Activated CD4-positive, alpha-beta T cell treated with anti-CD3 and anti-CD28 coated beads for 36 hours (primary cell): ENCODE measurements at regions not wholly inside any gene's neighbourhood (a gene's known extent, or its start where the extent isn't known, plus 50 kb on each side); places are given as distances from the start of the nearest gene placed in this dataset.
A peak's percentile ranks its signal among the peaks of the same experiment; 100 is the strongest.

Experiments
- ATAC-seq: fragments of 200-7000 bp; cut with Tn5 transposase; one replicate; pipeline ENCODE4 v1.10.0; 2021; ENCODE audit warnings: mild to moderate bottlenecking, moderate library complexity
- CTCF ChIA-PET: fragments of 350-600 bp; sonication (Branson Sonifier 250); formaldehyde crosslinking; loops from one replicate; lab custom pipeline; 2021; ENCODE audit warnings: antibody characterized with exemption; lab: Charles Lee
- POLR2A ChIA-PET: fragments of 350-600 bp; sonication (Branson Sonifier 250); formaldehyde crosslinking; loops from one replicate; lab custom pipeline; 2021; ENCODE audit warnings: antibody characterized with exemption, inconsistent platforms; lab: Charles Lee
- DNase-seq: peaks from one replicate; pipeline ENCODE4 v3.0.0-alpha.2; 2020
- H3K27ac Mint-ChIP-seq: one replicate; pipeline ENCODE4 v1.8.0; 2021; ENCODE audit warnings: mixed read lengths
- H3K27me3 Mint-ChIP-seq: one replicate; pipeline ENCODE4 v1.8.0; 2021; ENCODE audit warnings: mixed read lengths
- H3K36me3 Mint-ChIP-seq: one replicate; pipeline ENCODE4 v1.8.0; 2021; ENCODE audit warnings: low read depth, mixed read lengths
- H3K4me1 Mint-ChIP-seq: one replicate; pipeline ENCODE4 v1.8.0; 2021; ENCODE audit warnings: mixed read lengths
- H3K4me3 Mint-ChIP-seq: one replicate; pipeline ENCODE4 v1.8.0; 2021; ENCODE audit warnings: mild to moderate bottlenecking, moderate library complexity, mixed read lengths
- H3K9me3 Mint-ChIP-seq: one replicate; pipeline ENCODE4 v1.8.0; 2021; ENCODE audit warnings: low read depth, mixed read lengths
- intact Hi-C, 2 experiments: fragments of 100-400 bp; cut with DNase I in 1 of 2; cut with micrococcal nuclease in 1 of 2; formaldehyde crosslinking; loops; one replicate each; pipeline versions ENCODE4 v1.14.2 to v1.15.1; 2022 to 2024; cut with DNase I, micrococcal nuclease

DNA sequence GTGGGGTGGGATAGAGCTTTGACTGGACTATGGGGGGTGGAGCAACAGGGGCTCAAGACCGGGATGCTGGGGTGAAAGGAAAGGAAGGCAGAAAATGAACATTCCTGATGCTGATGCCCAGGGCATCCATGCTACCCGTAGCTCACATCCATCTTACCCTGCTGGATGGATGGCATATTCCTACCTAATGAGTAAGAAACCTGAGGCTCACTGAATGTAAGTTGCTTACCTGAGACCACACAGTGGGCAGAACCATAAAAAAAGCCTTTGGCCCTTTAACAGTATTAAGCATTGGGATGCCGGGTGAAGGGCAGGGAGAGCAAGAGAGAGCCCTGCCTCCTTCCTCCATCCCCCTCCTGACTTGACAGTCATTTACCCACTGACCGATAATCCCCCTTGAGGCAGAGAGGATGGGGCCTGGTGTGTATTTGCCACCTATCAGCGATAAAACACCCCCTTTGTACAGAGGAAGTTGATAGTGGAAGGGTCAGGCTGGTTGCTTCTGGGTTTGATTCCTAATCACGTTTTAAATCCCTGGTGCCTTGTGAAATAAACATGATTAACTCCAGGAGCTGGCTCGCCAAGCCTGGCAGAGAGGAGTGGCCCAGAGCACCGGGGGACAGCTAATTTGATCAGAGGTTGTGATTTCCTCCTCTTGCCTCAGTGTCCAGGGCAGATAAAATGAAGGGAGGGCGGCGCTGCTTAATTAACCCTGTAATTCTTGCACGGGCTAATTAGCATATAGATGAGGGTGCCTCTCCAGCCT, 105.9 kb upstream of the HS6ST1 start:
- ChIA-PET CTCF (no interaction called here), POLR2A (no interaction called here)
- DNase-seq (no peak), ATAC-seq (no peak)
- intact Hi-C loops, result no loop called here
- peaks cover 5% of the 10 kb centered on the region for H3K27me3 Mint-ChIP-seq
- H3K27ac Mint-ChIP-seq, result no peak overlapping the region
- H3K36me3 Mint-ChIP-seq, result no peaks in the 10 kb centered on the region
- H3K9me3 Mint-ChIP-seq, result peaks cover 10% of the 10 kb centered on the region
- H3K4me3 Mint-ChIP-seq, result no peak overlapping the region
- no peaks in the 10 kb centered on the region for H3K4me1 Mint-ChIP-seq

DNA sequence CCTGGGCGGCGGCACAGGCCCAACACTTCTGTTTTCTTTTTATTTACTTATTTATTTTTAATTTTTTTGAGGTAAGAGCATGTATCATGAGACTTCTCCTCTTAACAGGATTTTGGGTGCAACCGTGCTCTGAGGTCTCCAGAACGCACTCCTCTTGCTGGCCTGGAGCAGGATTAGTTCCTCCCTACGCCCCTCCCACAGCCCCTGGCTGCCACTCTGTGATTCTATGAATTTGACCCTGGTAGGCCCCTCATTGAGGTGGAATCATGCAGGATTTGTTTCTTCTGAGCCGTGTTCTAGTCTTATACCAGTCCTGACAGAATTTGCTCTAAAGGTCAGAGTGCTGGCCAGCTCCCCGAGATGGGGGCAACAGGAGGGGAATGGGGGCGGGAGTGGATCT, 106.5 kb upstream of the HS6ST1 start:
- intact Hi-C loops, result no loop called here
- no peak for DNase-seq
- Mint-ChIP-seq H3K27ac (no peak overlapping the region), H3K9me3 (peaks cover 9% of the 10 kb centered on the region), H3K36me3 (no peaks in the 10 kb centered on the region), H3K4me3 (no peak overlapping the region), H3K4me1 (no peaks in the 10 kb centered on the region), H3K27me3 (peaks cover 7% of the 10 kb centered on the region)
- ChIA-PET CTCF (no interaction called here), POLR2A (no interaction called here)
- no peak for ATAC-seq

DNA sequence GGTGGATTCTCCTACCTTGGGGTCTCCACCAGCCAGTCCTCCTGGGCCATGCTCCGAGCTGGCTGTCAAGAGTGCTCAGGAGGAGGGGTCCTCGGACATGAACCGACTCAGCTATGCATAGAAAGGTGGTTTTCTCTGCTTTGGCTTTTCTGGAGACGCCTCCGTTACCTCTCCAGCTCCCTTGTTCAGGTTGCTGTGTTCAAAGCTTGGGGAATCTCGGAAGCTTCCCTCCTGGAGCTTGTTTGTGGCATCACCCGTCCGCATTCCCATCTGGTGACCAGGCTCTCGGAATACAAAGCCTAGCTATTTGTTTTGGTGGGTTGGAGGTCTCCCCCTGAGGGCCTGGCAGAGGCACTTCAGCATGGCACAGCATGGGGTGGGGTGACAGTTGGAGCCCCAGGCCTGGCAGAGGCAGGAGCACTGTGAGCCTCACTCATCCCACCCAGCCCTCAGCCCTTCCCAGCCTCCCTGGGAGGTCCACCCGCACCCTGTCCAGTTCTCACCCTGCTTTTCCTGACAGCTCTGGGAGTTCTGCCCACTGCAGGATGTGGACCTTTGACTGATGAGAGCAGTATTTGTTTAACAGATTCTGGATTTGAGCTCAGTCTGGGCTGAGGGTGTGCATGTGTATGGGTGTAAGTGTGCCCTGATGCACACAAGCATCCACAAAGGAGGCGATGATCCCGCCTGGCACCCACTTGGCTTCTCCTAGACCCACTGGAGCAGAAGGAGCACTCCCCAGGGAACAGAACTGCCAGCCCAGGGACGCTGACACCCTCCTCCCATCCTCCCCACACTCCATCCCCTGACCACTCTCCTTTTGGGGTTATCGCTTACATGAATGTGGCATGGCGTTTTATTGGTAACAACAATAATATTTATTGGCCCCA, 107.3 kb upstream of the HS6ST1 start:
- Mint-ChIP-seq H3K4me3 (no peak overlapping the region), H3K27me3 (peaks cover 7% of the 10 kb centered on the region)
- CTCF ChIA-PET, result no interaction called here

DNA sequence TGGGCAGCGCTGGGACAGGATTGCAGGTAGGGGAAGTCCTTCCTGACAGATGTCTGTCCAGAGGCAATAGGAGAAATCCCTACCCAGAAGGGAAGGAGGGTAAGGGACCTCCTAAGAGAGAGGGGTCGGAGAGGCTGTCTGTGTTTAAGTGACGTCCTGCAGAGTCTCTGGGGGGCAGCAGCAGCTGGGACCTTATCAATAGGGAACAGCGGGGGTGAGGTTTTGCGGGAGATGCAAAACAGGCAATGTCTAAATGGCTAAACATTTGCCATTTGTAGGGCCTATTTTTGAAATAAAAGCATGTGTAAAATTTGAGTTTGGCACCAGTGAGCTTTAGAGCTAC, 108.7 kb upstream of the HS6ST1 start:
- H3K4me3 Mint-ChIP-seq, result no peak overlapping the region
- ChIA-PET POLR2A (no interaction called here), CTCF (interaction anchor here (0.7 kb wide), 1 partner anchor 193 kb away, joined by 3 read pairs; no protein-coding TSS in a partner anchor)

More for the DNA sequence above, 107.3 kb upstream of the HS6ST1 start:
- Mint-ChIP-seq H3K36me3 (no peaks in the 10 kb centered on the region), H3K9me3 (peaks cover 12% of the 10 kb centered on the region), H3K27ac (no peak overlapping the region), H3K4me1 (no peaks in the 10 kb centered on the region)
- no peak for ATAC-seq
- peak; percentile 1 for DNase-seq
- POLR2A ChIA-PET, result no interaction called here
- intact Hi-C loops, result no loop called here

DNA sequence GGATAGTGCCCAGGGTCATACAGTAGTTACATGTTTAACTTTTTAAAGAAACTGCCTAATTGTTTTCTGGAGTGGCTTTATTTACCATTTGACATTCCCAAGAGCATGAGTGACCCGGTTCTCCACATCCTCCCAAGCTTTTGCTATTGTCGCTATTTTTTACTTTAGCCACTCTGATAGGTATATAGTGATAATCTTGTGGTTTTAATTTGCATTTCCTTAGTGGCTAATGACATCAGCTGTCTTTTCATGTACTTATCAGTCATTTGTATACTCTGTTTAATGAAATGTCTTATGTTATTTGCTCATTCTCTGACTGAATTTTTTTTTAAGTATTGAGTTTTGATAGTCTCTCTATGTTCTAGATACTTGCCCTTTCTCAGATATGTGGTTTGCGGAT, 109.7 kb upstream of the HS6ST1 start:
- Mint-ChIP-seq H3K4me3 (no peak overlapping the region), H3K27ac (no peak overlapping the region), H3K9me3 (peaks cover 15% of the 10 kb centered on the region), H3K36me3 (no peaks in the 10 kb centered on the region), H3K4me1 (no peaks in the 10 kb centered on the region), H3K27me3 (peaks cover 10% of the 10 kb centered on the region)
- DNase-seq (no peak), ATAC-seq (no peak)
- intact Hi-C loops, result no loop called here
- ChIA-PET POLR2A (no interaction called here), CTCF (no interaction called here)

More for the DNA sequence above, 108.7 kb upstream of the HS6ST1 start:
- no peak for DNase-seq
- Mint-ChIP-seq H3K27me3 (peaks cover 7% of the 10 kb centered on the region), H3K9me3 (peaks cover 12% of the 10 kb centered on the region), H3K4me1 (no peaks in the 10 kb centered on the region), H3K36me3 (no peaks in the 10 kb centered on the region), H3K27ac (no peak overlapping the region)
- intact Hi-C loops, result no loop called here
- ATAC-seq, result no peak

DNA sequence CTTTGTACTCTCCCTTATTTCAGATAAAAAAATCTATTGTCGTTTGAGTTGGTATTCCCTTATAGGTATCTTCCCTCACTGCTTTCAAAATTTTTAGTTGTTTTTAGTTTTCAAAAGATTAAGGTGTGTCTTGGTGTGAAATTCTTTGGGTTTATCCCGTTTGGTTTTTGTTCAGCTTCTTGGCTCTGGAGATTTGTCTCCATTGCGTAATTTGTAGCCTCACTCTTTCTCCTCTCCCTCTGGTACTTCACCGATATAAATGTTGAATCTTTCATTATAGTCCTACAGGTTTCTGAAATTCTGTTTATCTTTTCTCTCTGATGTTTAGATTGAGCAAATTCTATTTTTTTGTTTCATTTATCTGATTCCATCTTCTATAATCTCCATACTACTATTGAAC, 113.8 kb upstream of the HS6ST1 start:
- DNase-seq (no peak), ATAC-seq (no peak)
- intact Hi-C loops, result no loop called here
- no peak overlapping the region for H3K27ac Mint-ChIP-seq
- H3K9me3 Mint-ChIP-seq, result peaks cover 15% of the 10 kb centered on the region
- H3K36me3 Mint-ChIP-seq, result no peaks in the 10 kb centered on the region
- H3K27me3 Mint-ChIP-seq, result peaks cover 19% of the 10 kb centered on the region
- no peak overlapping the region for H3K4me3 Mint-ChIP-seq
- ChIA-PET POLR2A (no interaction called here), CTCF (no interaction called here)
- no peaks in the 10 kb centered on the region for H3K4me1 Mint-ChIP-seq

DNA sequence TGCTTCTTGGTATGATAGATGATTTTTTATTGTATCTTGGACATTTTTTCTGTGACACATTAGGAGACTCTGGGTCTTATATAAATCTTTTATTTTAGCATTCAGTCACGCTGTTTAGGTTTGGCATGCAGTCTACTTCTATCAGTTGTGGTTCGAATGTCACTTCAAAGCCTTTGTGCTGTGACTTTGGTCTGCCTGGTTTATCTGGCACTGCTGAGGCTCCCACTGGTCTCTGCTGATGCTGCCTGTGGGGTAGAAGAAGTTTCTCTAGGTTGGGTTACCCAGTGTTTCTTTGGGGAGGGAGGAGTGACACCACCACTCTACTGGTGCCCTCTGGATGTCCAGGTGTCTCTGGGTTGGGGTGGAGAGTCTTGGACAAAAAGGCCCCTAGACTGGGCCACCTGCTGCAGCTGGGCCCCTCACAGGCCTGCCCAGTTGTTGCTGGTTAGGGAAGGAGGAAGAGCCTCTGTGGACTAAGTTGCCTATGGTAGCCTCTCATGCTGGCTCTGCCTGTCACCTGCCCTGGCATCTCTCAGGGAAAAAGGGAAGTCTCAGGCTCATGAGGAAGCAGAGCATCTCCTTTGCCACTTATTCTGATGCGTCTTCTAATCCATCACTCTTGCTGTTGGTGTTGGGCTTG, 115.4 kb upstream of the HS6ST1 start:
- Mint-ChIP-seq H3K36me3 (no peaks in the 10 kb centered on the region), H3K9me3 (peaks cover 13% of the 10 kb centered on the region), H3K4me3 (no peak overlapping the region), H3K27ac (no peak overlapping the region), H3K4me1 (no peaks in the 10 kb centered on the region), H3K27me3 (peaks cover 20% of the 10 kb centered on the region)
- ChIA-PET CTCF (no interaction called here), POLR2A (no interaction called here)
- ATAC-seq (no peak), DNase-seq (no peak)
- intact Hi-C loops, result no loop called here

DNA sequence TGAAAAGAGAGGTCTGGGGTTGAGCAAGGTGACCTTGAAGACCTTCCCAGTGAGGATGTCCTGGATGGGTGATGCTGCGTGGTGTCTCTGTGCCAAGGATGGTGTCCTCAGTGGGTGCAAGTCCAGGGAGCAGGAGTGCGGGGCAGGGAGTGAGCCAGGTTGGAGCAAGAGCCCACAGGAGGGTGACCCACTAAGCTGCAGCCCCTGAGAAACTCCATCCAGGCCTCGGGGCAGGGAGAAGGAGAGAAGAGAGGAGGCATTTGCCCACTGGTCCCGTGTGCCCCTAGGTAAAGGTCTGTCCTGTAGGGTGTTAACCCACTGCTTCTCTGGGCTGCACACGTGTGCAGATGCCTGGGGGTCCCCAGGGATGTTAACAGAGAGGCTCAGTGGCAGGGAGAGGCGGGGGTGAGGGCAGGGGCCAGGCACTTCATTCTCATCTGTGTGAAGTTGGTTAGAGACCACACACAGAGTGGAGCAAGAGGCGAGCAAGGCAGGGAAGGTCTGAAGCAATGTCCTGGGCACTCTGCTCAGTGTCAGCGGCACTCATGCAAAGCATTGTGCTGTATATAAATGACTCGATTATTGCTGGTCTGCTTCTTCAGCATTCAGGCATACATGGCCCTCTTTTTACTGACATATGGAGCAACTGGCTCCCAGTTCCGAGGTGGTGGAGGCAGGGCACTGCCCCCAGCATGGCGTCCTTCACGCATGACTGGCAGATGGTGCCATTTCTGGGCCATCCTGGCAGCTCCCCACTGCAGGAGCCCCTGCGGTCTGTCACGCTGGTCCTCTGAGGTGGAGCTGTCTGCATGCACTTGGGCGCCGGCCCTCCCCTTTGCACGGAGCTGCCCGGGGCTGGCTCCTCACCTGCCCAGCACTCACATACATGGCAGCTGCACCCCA, 117.2 kb upstream of the HS6ST1 start:
- Mint-ChIP-seq H3K27ac (no peak overlapping the region), H3K27me3 (peaks cover 15% of the 10 kb centered on the region), H3K4me1 (no peaks in the 10 kb centered on the region), H3K4me3 (no peak overlapping the region), H3K36me3 (no peaks in the 10 kb centered on the region), H3K9me3 (peaks cover 3% of the 10 kb centered on the region)
- DNase-seq (no peak), ATAC-seq (no peak)
- intact Hi-C loops, result no loop called here
- POLR2A ChIA-PET, result no interaction called here
- CTCF ChIA-PET, result no interaction called here

DNA sequence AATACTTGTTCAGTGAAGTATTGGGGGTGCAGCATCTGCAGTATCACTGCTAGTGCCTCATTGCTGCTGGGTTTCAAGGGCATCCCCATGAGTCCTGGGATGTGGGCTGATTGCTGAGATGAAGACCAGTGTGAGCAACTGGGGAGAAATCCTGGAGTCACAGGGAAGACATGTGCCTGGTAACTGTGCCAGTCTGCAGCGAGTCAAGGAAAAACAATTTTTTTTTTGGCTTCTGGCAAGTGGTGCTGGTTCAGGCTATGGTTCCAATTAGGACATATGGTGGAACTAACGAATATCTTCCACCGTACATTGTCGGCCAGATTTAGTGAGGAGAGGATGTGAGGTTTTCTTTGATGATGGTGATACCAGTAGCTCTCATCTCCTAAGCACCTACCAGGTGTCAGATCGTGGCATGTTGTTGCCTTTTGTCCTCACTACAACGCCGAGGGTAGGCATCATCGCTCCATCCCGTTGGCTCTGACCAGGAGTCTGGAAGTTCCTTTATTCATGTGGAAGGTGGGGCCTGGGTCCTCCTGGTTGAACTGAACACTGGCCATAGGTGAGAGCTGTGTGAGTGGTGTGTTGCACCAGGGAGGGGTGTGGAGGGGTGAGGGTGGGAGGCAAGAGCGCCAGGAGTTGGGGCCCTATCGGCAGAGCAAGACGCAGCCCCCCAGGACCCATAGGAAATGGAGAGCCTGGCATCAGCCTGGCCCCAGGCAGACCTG, 118.0 kb upstream of the HS6ST1 start:
- no peak for DNase-seq
- intact Hi-C loops, result no loop called here
- H3K27me3 Mint-ChIP-seq, result peaks cover 15% of the 10 kb centered on the region
- H3K9me3 Mint-ChIP-seq, result peaks cover 3% of the 10 kb centered on the region
- no peak for ATAC-seq
- CTCF ChIA-PET, result interaction anchor here (0.6 kb wide), 1 partner anchor 584 kb away, joined by 3 read pairs; no protein-coding TSS in a partner anchor
- H3K4me3 Mint-ChIP-seq, result no peak overlapping the region
- H3K36me3 Mint-ChIP-seq, result no peaks in the 10 kb centered on the region
- H3K4me1 Mint-ChIP-seq, result no peaks in the 10 kb centered on the region
- POLR2A ChIA-PET, result no interaction called here
- no peak overlapping the region for H3K27ac Mint-ChIP-seq

DNA sequence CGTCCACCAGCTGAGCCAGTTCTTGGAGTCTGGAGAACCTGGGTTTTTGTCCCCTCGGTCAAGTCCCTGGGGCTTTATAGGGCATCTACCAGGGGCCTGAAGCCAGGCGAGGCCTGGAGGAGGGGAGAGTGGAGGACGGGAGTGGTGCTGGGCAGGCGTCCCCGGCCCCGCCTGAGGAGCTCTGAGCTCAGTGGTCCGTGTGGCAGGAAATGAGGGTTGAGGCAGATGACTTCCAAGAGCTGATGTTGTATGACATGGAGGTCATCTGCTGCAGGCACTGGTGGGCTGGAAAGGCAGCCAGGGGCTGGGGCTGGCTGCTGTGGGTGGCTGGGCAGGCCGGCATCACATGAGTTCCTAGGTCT, 118.5 kb upstream of the HS6ST1 start:
- ChIA-PET POLR2A (no interaction called here), CTCF (interaction anchor here (0.6 kb wide), 1 partner anchor 584 kb away, joined by 3 read pairs; no protein-coding TSS in a partner anchor)
- ATAC-seq, result no peak
- intact Hi-C loops, result no loop called here
- Mint-ChIP-seq H3K9me3 (peaks cover 3% of the 10 kb centered on the region), H3K4me3 (no peak overlapping the region), H3K27me3 (peaks cover 15% of the 10 kb centered on the region), H3K4me1 (no peaks in the 10 kb centered on the region), H3K27ac (no peak overlapping the region), H3K36me3 (no peaks in the 10 kb centered on the region)
- no peak for DNase-seq
